ENCODE measurements at regions not wholly inside any gene's neighbourhood (a gene's known extent, or its start where the extent isn't known, plus 50 kb on each side); places are given as distances from the start of the nearest gene placed in this dataset.

DNA sequence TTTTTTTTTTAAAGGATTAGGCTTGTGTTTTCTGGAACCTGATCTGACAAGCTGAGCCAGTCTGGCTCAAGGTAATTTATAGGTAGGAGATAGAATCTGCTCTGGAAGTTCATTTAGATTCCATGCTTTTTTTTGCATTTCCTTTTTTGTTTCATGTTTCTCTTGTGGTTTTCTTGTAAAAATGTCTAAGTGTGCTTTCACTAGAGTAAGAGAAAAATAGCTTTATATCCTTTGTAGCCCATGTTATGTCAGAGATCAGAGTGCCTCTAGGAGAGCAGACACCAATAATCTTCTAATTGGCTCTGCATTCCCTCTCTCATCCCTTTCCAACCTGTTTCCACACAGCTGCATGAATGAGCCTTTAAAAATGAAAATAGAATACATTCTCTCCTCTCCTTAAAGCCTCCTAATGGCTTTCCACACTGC lies 389.8 kb upstream of the KCNMB2 start:
- TF ChIP-seq EZH2 (IDR thresholded peaks at IDR 0.05) (no peak), FOXP2 (optimal IDR thresholded peaks at IDR 0.05; ENCODE audit: control extremely low read depth, extremely low read length, insufficient read depth) (no peak), POLR2AphosphoS5 (IDR thresholded peaks at IDR 0.05; ENCODE audit: borderline replicate concordance, low read depth, low read length) (no peak)
- Histone ChIP-seq H3K4me3 (no peak overlapping the region), H3K27ac (peak overlapping the region; percentile 76), H3K9ac (ENCODE audit: insufficient read length) (no peak overlapping the region), H3K9me3 (ENCODE audit: low read depth, low read length) (no peaks in the 10 kb centered on the region), H3K36me3 (ENCODE audit: insufficient read depth, low read length) (no peaks in the 10 kb centered on the region)
- peak; percentile 66 for DNase-seq (ENCODE audit: low read depth, low spot score)

DNA sequence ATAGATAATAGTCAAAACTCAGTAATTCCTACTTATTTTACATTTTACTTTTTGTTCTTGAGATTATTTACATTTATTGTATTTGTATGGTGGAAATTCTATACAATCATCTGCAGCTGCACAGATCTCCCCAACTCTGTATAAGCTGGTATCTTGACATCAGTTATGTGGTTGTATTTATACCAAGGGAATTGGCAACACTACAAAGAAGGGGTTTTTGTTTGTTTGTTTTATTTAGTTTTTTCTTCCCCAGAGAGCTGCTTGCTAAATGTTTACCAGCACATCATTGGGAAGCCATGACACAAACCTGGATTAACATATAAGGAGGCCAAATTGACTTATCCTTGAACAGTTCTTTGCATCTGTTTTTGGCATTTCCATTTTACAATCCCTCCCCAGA lies 389.2 kb upstream of the KCNMB2 start:
- Histone ChIP-seq H3K9ac (ENCODE audit: insufficient read length) (no peak overlapping the region), H3K27ac (no peak overlapping the region), H3K36me3 (ENCODE audit: insufficient read depth, low read length) (no peaks in the 10 kb centered on the region), H3K4me3 (no peak overlapping the region), H3K9me3 (ENCODE audit: low read depth, low read length) (no peaks in the 10 kb centered on the region)
- DNase-seq (ENCODE audit: low read depth, low spot score): no peak
- no peak for TF ChIP-seq FOXP2 (optimal IDR thresholded peaks at IDR 0.05; ENCODE audit: control extremely low read depth, extremely low read length, insufficient read depth)
- TF ChIP-seq EZH2 (IDR thresholded peaks at IDR 0.05): no peak
- no peak for TF ChIP-seq POLR2AphosphoS5 (IDR thresholded peaks at IDR 0.05; ENCODE audit: borderline replicate concordance, low read depth, low read length)

DNA sequence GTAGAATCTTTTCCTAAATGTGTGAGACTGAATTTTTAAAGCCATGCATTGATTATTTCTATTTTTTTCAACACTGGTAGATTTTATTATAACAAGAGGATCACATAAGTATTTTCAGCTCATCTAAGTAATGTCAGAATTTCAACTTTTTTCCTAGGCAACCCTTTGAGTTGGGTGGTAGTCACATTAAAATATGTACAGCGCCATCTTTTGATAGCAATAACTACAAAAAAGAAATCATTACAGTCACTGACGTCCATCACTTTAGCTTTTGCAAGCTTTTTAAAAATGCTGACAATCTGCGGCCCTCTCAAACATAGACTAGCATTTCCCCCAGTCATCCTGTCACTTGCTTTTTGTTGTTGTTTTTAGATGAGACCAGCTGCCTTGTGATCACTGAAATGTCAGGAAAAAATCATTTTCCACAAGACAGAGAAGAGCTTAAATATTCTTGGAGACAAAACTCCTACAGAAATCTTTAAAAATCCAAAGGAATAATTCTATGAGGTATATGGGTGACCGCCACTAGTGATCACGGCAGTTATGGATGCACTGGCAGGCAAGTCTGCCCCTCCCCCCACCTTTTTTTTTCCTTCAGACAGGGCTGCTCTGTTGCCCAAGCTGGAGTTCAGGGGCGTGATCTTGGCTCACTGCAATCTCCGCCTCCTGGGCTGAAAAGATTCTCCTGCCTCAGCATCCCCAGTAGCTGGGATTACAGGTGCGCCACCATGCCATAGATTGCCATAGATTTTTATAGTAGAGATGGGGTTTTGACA lies 384.0 kb upstream of the KCNMB2 start:
- Histone ChIP-seq H3K27ac (no peak overlapping the region), H3K36me3 (ENCODE audit: insufficient read depth, low read length) (no peaks in the 10 kb centered on the region), H3K9me3 (ENCODE audit: low read depth, low read length) (no peaks in the 10 kb centered on the region), H3K4me3 (no peak overlapping the region), H3K9ac (ENCODE audit: insufficient read length) (no peak overlapping the region)
- no peak for DNase-seq (ENCODE audit: low read depth, low spot score)
- no peak for TF ChIP-seq FOXP2 (optimal IDR thresholded peaks at IDR 0.05; ENCODE audit: control extremely low read depth, extremely low read length, insufficient read depth)
- no peak for TF ChIP-seq EZH2 (IDR thresholded peaks at IDR 0.05)
- no peak for TF ChIP-seq POLR2AphosphoS5 (IDR thresholded peaks at IDR 0.05; ENCODE audit: borderline replicate concordance, low read depth, low read length)

DNA sequence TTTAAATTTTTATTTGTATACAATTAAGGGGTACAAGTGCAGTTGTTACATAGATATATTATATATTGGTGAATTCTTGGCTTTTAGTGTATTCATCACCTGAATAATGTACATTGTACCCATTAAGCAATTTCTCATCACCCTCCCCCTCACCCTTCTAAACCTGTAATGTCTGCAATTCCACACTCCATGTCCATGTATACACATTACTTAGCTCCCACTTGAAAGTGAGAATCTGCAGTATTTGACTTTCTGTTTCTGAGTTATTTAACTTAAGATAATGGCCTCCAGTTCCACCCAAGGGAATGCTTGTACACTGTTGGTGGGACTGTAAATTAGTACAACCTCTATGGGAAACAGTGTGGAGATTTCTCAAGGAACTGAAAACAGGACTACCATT lies 383.2 kb upstream of the KCNMB2 start:
- Histone ChIP-seq H3K9me3 (ENCODE audit: low read depth, low read length) (no peaks in the 10 kb centered on the region), H3K4me3 (no peak overlapping the region), H3K36me3 (ENCODE audit: insufficient read depth, low read length) (no peaks in the 10 kb centered on the region), H3K27ac (no peak overlapping the region), H3K9ac (ENCODE audit: insufficient read length) (no peak overlapping the region)
- TF ChIP-seq FOXP2 (optimal IDR thresholded peaks at IDR 0.05; ENCODE audit: control extremely low read depth, extremely low read length, insufficient read depth): no peak
- TF ChIP-seq POLR2AphosphoS5 (IDR thresholded peaks at IDR 0.05; ENCODE audit: borderline replicate concordance, low read depth, low read length): no peak
- TF ChIP-seq EZH2 (IDR thresholded peaks at IDR 0.05): no peak
- no peak for DNase-seq (ENCODE audit: low read depth, low spot score)

DNA sequence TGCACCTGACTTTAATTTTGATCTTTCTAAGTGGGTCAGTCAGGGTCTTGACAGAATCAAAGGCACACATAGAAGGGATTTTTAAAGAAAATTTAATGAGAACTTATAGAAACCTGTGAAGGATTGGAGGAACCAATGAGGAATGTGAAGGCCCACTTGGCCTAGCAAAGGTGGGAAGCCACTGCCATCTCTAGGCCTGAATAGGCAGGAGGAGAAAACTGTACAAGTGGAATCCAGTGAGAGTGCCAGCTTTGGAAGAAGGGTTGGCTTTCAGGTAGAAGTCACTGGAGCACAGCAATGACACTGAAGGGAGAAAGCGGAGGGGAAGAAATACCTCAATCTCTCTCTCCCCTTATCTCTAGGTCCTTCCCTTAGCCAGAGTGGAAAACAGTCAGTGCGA lies 380.7 kb upstream of the KCNMB2 start:
- no peak for DNase-seq (ENCODE audit: low read depth, low spot score)
- no peak overlapping the region for H3K4me3 ChIP-seq
- no peaks in the 10 kb centered on the region for H3K9me3 ChIP-seq (ENCODE audit: low read depth, low read length)
- TF ChIP-seq POLR2AphosphoS5 (IDR thresholded peaks at IDR 0.05; ENCODE audit: borderline replicate concordance, low read depth, low read length) (no peak), EZH2 (IDR thresholded peaks at IDR 0.05) (no peak), FOXP2 (optimal IDR thresholded peaks at IDR 0.05; ENCODE audit: control extremely low read depth, extremely low read length, insufficient read depth) (no peak)
- no peak overlapping the region for H3K9ac ChIP-seq (ENCODE audit: insufficient read length)
- no peaks in the 10 kb centered on the region for H3K36me3 ChIP-seq (ENCODE audit: insufficient read depth, low read length)
- H3K27ac ChIP-seq: no peak overlapping the region

DNA sequence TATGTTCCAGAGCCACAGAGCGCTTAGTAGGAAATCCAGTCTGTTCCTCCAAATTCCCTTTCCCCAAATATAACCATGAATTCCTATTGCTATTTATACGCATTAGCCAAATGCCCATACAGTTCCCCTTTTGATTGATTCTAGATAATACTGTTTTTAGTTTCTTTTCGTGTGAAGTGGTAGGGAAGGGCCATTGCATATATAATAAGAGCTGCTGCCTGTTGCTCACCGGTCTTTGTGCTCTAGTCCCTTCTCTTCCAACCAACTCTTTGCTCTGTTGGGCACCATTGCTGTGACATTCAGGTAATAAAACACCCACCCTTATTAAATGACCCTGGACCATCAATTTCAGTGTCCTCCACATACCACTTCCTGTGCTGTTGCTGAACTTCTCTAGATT lies 379.9 kb upstream of the KCNMB2 start:
- DNase-seq (ENCODE audit: low read depth, low spot score): no peak
- Histone ChIP-seq H3K36me3 (ENCODE audit: insufficient read depth, low read length) (no peaks in the 10 kb centered on the region), H3K9me3 (ENCODE audit: low read depth, low read length) (no peaks in the 10 kb centered on the region), H3K4me3 (no peak overlapping the region), H3K27ac (no peak overlapping the region), H3K9ac (ENCODE audit: insufficient read length) (no peak overlapping the region)
- no peak for TF ChIP-seq FOXP2 (optimal IDR thresholded peaks at IDR 0.05; ENCODE audit: control extremely low read depth, extremely low read length, insufficient read depth)
- TF ChIP-seq EZH2 (IDR thresholded peaks at IDR 0.05): no peak
- no peak for TF ChIP-seq POLR2AphosphoS5 (IDR thresholded peaks at IDR 0.05; ENCODE audit: borderline replicate concordance, low read depth, low read length)

DNA sequence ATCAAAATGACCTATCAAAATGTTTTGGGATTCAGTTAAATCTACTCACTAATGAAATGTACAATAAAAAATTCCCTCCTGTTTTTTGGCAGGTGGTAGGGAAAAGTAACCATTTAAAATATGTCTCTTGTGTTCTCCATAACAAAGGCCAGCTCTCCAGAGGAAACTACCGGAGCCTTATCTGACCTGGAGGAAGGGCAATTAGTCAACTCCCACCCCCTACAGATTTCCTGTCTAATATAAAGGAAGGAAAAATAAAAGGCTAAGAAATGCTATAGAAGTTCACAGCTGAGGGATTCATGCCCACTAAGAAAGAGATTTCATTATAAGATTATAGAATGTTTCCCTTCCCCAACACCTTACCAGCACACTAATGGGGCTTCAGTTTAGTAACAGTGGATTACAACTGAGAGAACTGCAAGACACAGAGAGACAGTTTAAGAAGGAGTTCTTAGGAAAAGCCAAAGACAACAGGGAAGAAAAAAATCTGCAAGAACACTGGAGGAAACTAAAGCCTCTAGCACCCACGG lies 376.5 kb upstream of the KCNMB2 start:
- Histone ChIP-seq H3K27ac (no peak overlapping the region), H3K9me3 (ENCODE audit: low read depth, low read length) (no peaks in the 10 kb centered on the region), H3K36me3 (ENCODE audit: insufficient read depth, low read length) (no peaks in the 10 kb centered on the region), H3K4me3 (no peak overlapping the region), H3K9ac (ENCODE audit: insufficient read length) (no peak overlapping the region)
- DNase-seq (ENCODE audit: low read depth, low spot score): no peak
- no peak for TF ChIP-seq EZH2 (IDR thresholded peaks at IDR 0.05)
- TF ChIP-seq FOXP2 (optimal IDR thresholded peaks at IDR 0.05; ENCODE audit: control extremely low read depth, extremely low read length, insufficient read depth): no peak
- no peak for TF ChIP-seq POLR2AphosphoS5 (IDR thresholded peaks at IDR 0.05; ENCODE audit: borderline replicate concordance, low read depth, low read length)

DNA sequence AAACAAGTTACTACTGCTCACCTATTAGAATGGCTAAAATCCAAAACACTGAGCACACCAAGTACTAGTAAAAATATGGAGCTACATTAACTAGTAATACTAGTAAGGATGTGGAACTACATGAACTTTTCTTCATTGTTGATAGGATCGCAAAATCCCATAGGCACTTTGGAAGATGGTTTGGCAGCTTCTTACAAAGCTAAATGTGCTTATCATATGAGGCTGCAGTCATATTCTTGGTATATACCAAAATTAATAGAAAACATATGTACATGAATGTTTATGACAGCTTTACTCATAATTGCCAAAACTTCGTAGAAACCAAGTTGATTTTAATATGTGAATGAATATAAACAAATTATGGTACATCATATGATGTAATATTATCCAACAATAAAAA lies 366.8 kb upstream of the KCNMB2 start:
- Histone ChIP-seq H3K9ac (ENCODE audit: insufficient read length) (no peak overlapping the region), H3K4me3 (0 out of 2 replicates have a peak overlapping the region, but pooled peaks have one; percentile 7), H3K9me3 (ENCODE audit: low read depth, low read length) (no peaks in the 10 kb centered on the region), H3K27ac (no peak overlapping the region), H3K36me3 (ENCODE audit: insufficient read depth, low read length) (no peaks in the 10 kb centered on the region)
- TF ChIP-seq EZH2 (IDR thresholded peaks at IDR 0.05): no peak
- TF ChIP-seq POLR2AphosphoS5 (IDR thresholded peaks at IDR 0.05; ENCODE audit: borderline replicate concordance, low read depth, low read length): no peak
- no peak for TF ChIP-seq FOXP2 (optimal IDR thresholded peaks at IDR 0.05; ENCODE audit: control extremely low read depth, extremely low read length, insufficient read depth)
- DNase-seq (ENCODE audit: low read depth, low spot score): peak; percentile 44

Measured in SK-N-MC (cell line).